ENCODE measurements at regions not wholly inside any gene's neighbourhood (a gene's known extent, or its start where the extent isn't known, plus 50 kb on each side); places are given as distances from the start of the nearest gene placed in this dataset.
A peak's percentile ranks its signal among the peaks of the same experiment; 100 is the strongest.
"Not testable (repeated sequence)": the region's sequence is repeated elsewhere in the genome, so short reads cannot be mapped to it uniquely, and the experiment has no call there.

- DNase-seq (no peak), FAIRE-seq (no peak)
- H3K36me3 ChIP-seq (ENCODE audit: control insufficient read depth in 2 of 3, insufficient read depth in 3 of 3, low read length in 3 of 3): no peaks in the 10 kb centered on the region
- no peaks in the 10 kb centered on the region for H3K4me1 ChIP-seq (ENCODE audit: control insufficient read depth in 2 of 3, insufficient read depth in 2 of 3, low read depth in 1 of 3, low read length in 3 of 3)
- no peak overlapping the region for H3K9ac ChIP-seq (ENCODE audit: low read length in 3 of 3)
- no peak overlapping the region for H3K27ac ChIP-seq (ENCODE audit: low read depth in 2 of 2, low read length in 2 of 2)
- no peaks in the 10 kb centered on the region for H3K27me3 ChIP-seq (ENCODE audit: control insufficient read depth, insufficient read depth, low read length)
- intact Hi-C loops (cut with DNase I): no loop called here
- H3K4me3 ChIP-seq (ENCODE audit: low read length in 3 of 3): no peak overlapping the region
- H3K9me3 ChIP-seq (ENCODE audit: control insufficient read depth in 2 of 3, insufficient read depth in 1 of 3, low read length in 3 of 3): no peaks in the 10 kb centered on the region
- TF ChIP-seq, protein P1, sequence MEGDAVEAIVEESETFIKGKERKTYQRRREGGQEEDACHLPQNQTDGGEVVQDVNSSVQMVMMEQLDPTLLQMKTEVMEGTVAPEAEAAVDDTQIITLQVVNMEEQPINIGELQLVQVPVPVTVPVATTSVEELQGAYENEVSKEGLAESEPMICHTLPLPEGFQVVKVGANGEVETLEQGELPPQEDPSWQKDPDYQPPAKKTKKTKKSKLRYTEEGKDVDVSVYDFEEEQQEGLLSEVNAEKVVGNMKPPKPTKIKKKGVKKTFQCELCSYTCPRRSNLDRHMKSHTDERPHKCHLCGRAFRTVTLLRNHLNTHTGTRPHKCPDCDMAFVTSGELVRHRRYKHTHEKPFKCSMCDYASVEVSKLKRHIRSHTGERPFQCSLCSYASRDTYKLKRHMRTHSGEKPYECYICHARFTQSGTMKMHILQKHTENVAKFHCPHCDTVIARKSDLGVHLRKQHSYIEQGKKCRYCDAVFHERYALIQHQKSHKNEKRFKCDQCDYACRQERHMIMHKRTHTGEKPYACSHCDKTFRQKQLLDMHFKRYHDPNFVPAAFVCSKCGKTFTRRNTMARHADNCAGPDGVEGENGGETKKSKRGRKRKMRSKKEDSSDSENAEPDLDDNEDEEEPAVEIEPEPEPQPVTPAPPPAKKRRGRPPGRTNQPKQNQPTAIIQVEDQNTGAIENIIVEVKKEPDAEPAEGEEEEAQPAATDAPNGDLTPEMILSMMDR (IDR thresholded peaks at IDR 0.05; ENCODE audit: borderline replicate concordance, extremely low read depth, insufficient read depth): no peak
Observed at GRCh38 chr10:9449530-9449929, 1395.0 kb downstream of the GATA3 start.

DNA sequence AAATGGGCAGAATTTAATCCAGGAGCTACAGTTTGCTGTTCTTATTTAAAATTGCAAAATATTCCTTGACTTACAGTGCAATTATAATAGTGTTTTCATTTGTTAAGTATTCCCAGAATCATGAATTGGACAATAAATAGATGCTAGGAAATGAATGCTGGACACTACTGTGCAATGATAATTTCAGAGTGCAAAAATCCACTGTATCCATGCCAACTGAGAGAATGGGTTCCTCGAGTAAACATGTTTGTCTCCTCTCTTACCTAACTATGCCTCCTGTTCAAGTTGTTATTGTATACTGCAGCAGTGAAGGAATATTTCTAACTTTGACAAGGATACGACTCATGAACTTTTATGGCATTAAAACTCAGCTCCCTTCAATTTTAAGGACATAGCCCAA is 1396.3 kb downstream of the GATA3 start:
- H3K27ac ChIP-seq (ENCODE audit: low read depth in 2 of 2, low read length in 2 of 2): no peak overlapping the region
- intact Hi-C loops (cut with DNase I): no loop called here
- no peak for FAIRE-seq
- no peak overlapping the region for H3K9ac ChIP-seq (ENCODE audit: low read length in 3 of 3)
- H3K9me3 ChIP-seq (ENCODE audit: control insufficient read depth in 2 of 3, insufficient read depth in 1 of 3, low read length in 3 of 3): no peaks in the 10 kb centered on the region
- no peak overlapping the region for H3K4me3 ChIP-seq (ENCODE audit: low read length in 3 of 3)
- no peaks in the 10 kb centered on the region for H3K36me3 ChIP-seq (ENCODE audit: control insufficient read depth in 2 of 3, insufficient read depth in 3 of 3, low read length in 3 of 3)
- TF ChIP-seq, protein P1 (IDR thresholded peaks at IDR 0.05; ENCODE audit: borderline replicate concordance, extremely low read depth, insufficient read depth): no peak
- DNase-seq: peak in 1 of 5 donors; percentile 10
- no peaks in the 10 kb centered on the region for H3K27me3 ChIP-seq (ENCODE audit: control insufficient read depth, insufficient read depth, low read length)
- no peaks in the 10 kb centered on the region for H3K4me1 ChIP-seq (ENCODE audit: control insufficient read depth in 2 of 3, insufficient read depth in 2 of 3, low read depth in 1 of 3, low read length in 3 of 3)

- no peaks in the 10 kb centered on the region for H3K36me3 ChIP-seq (ENCODE audit: control insufficient read depth in 2 of 3, insufficient read depth in 3 of 3, low read length in 3 of 3)
- H3K27ac ChIP-seq (ENCODE audit: low read depth in 2 of 2, low read length in 2 of 2): no peak overlapping the region
- no peaks in the 10 kb centered on the region for H3K9me3 ChIP-seq (ENCODE audit: control insufficient read depth in 2 of 3, insufficient read depth in 1 of 3, low read length in 3 of 3)
- TF ChIP-seq, protein P1 (IDR thresholded peaks at IDR 0.05; ENCODE audit: borderline replicate concordance, extremely low read depth, insufficient read depth): no peak
- no peaks in the 10 kb centered on the region for H3K4me1 ChIP-seq (ENCODE audit: control insufficient read depth in 2 of 3, insufficient read depth in 2 of 3, low read depth in 1 of 3, low read length in 3 of 3)
- DNase-seq (no peak), FAIRE-seq (no peak)
- H3K27me3 ChIP-seq (ENCODE audit: control insufficient read depth, insufficient read depth, low read length): no peaks in the 10 kb centered on the region
- H3K4me3 ChIP-seq (ENCODE audit: low read length in 3 of 3): no peak overlapping the region
- intact Hi-C loops (cut with DNase I): no loop called here
- H3K9ac ChIP-seq (ENCODE audit: low read length in 3 of 3): no peak overlapping the region
Observed at GRCh38 chr10:9451211-9451773, 1396.8 kb downstream of the GATA3 start.

GRCh38 chr10:9452056-9452455 is 1397.6 kb downstream of the GATA3 start:
- no peak for FAIRE-seq
- intact Hi-C loops (cut with DNase I): no loop called here

DNA sequence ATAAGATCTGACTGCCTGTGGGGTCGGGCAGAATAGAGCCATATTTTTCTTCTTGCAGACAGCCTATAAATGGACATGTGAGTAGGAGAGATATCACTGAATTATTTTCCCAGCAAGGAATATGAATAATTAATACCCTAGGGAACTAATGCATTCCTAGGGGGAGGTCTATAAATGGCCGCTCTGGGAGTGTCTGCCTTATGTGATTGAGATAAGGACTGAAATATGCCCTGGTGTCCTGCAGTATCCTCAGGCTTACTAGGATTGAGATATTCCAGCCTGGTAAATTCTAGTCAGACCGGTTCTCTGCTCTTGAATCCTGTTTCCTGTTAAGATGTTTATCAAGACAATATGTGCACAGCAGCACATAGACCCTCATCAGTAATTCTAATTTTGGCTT is 1399.4 kb downstream of the GATA3 start:
- FAIRE-seq; H3K27ac ChIP-seq (ENCODE audit: low read depth in 2 of 2, low read length in 2 of 2); H3K4me1 ChIP-seq (ENCODE audit: control insufficient read depth in 2 of 3, insufficient read depth in 2 of 3, low read depth in 1 of 3, low read length in 3 of 3); intact Hi-C loops (cut with DNase I); H3K9ac ChIP-seq (ENCODE audit: low read length in 3 of 3); H3K9me3 ChIP-seq (ENCODE audit: control insufficient read depth in 2 of 3, insufficient read depth in 1 of 3, low read length in 3 of 3); H3K4me3 ChIP-seq (ENCODE audit: low read length in 3 of 3); H3K36me3 ChIP-seq (ENCODE audit: control insufficient read depth in 2 of 3, insufficient read depth in 3 of 3, low read length in 3 of 3); H3K27me3 ChIP-seq (ENCODE audit: control insufficient read depth, insufficient read depth, low read length); DNase-seq: not testable (repeated sequence)

More at GRCh38 chr10:9452056-9452455, 1397.6 kb downstream of the GATA3 start:
- no peak for DNase-seq
- Histone ChIP-seq H3K9me3 (ENCODE audit: control insufficient read depth in 2 of 3, insufficient read depth in 1 of 3, low read length in 3 of 3) (no peaks in the 10 kb centered on the region), H3K9ac (ENCODE audit: low read length in 3 of 3) (no peak overlapping the region), H3K36me3 (ENCODE audit: control insufficient read depth in 2 of 3, insufficient read depth in 3 of 3, low read length in 3 of 3) (no peaks in the 10 kb centered on the region), H3K27me3 (ENCODE audit: control insufficient read depth, insufficient read depth, low read length) (no peaks in the 10 kb centered on the region), H3K27ac (ENCODE audit: low read depth in 2 of 2, low read length in 2 of 2) (no peak overlapping the region), H3K4me1 (ENCODE audit: control insufficient read depth in 2 of 3, insufficient read depth in 2 of 3, low read depth in 1 of 3, low read length in 3 of 3) (no peaks in the 10 kb centered on the region), H3K4me3 (ENCODE audit: low read length in 3 of 3) (no peak overlapping the region)
- TF ChIP-seq, protein P1 (IDR thresholded peaks at IDR 0.05; ENCODE audit: borderline replicate concordance, extremely low read depth, insufficient read depth): no peak

All from kidney (tissue), 13 donors.